ENCODE measurements at regions not wholly inside any gene's neighbourhood (a gene's known extent, or its start where the extent isn't known, plus 50 kb on each side); places are given as distances from the start of the nearest gene placed in this dataset.
"Not testable (repeated sequence)": the region's sequence is repeated elsewhere in the genome, so short reads cannot be mapped to it uniquely, and the experiment has no call there.

GRCh38 chr21:35189077-35189863 is 140.2 kb upstream of the RUNX1 start (continued):
- TF ChIP-seq CTCF (IDR thresholded peaks at IDR 0.05) (no peak), MEF2A (IDR thresholded peaks at IDR 0.05; ENCODE audit: borderline replicate concordance, low read depth) (0 out of 2 replicates have a peak, but pooled peaks have one; percentile 37), EP300 (IDR thresholded peaks at IDR 0.05; ENCODE audit: borderline replicate concordance in 1 of 2, low read depth in 1 of 2, low read length in 1 of 2) (peak in 1 of 2 experiments; percentile 87; a peak in 2 of 4 replicates)

- CTCF ChIA-PET; H2AFZ ChIP-seq (ENCODE audit: low read depth); H3K4me2 ChIP-seq; DNase-seq; H3K9ac ChIP-seq; H3F3A ChIP-seq (replicated peaks; ENCODE audit: insufficient read depth); H3K9me2 ChIP-seq; H3K4me1 ChIP-seq (ENCODE audit: control insufficient read depth in 1 of 2, insufficient read depth in 2 of 2, low read depth in 1 of 2, low read length in 1 of 2); H3K79me2 ChIP-seq (ENCODE audit: insufficient read depth); H3K9me3 ChIP-seq; H3K27me3 ChIP-seq (ENCODE audit: insufficient read depth); H3K36me3 ChIP-seq (replicated peaks in 1 of 2; ENCODE audit: control insufficient read depth in 1 of 2, insufficient read depth in 2 of 2, low read length in 1 of 2); POLR2A ChIA-PET; H3K4me3 ChIP-seq (ENCODE audit: low read depth in 2 of 2, low read length in 1 of 2); H3K27ac ChIP-seq (ENCODE audit: low read depth in 2 of 2, low read length in 1 of 2); H4K20me1 ChIP-seq (ENCODE audit: insufficient read depth): not testable (repeated sequence)
- WGBS (ENCODE audit: low lambda C conversion rate): 19% methylated on average over 2 of the region's 2 CpGs
These were observed 134.3 kb upstream of the RUNX1 start for GRCh38 chr21:35183389-35183788.

GRCh38 chr21:35179990-35180540 is 131.0 kb upstream of the RUNX1 start:
- no peak for DNase-seq
- CTCF ChIA-PET: no interaction called here
- H3K27ac ChIP-seq (ENCODE audit: low read depth in 2 of 2, low read length in 1 of 2): no peak overlapping the region
- H2AFZ ChIP-seq (ENCODE audit: low read depth): no peak overlapping the region
- no peaks in the 10 kb centered on the region; a peak in 1 of 4 replicates for H3K4me1 ChIP-seq (ENCODE audit: control insufficient read depth in 1 of 2, insufficient read depth in 2 of 2, low read depth in 1 of 2, low read length in 1 of 2)
- H3K27me3 ChIP-seq (ENCODE audit: insufficient read depth): no peaks in the 10 kb centered on the region
- no peaks in the 10 kb centered on the region for H4K20me1 ChIP-seq (ENCODE audit: insufficient read depth)
- POLR2A ChIA-PET: no interaction called here
- H3K36me3 ChIP-seq (replicated peaks in 1 of 2; ENCODE audit: control insufficient read depth in 1 of 2, insufficient read depth in 2 of 2, low read length in 1 of 2): no peaks in the 10 kb centered on the region
- H3K9me3 ChIP-seq: no peaks in the 10 kb centered on the region
- no peak overlapping the region for H3K4me3 ChIP-seq (ENCODE audit: low read depth in 2 of 2, low read length in 1 of 2)
- TF ChIP-seq EP300 (IDR thresholded peaks at IDR 0.05; ENCODE audit: borderline replicate concordance in 1 of 2, low read depth in 1 of 2, low read length in 1 of 2) (peak in 1 of 2 experiments; percentile 57; a peak in 2 of 4 replicates), TEAD4 (IDR thresholded peaks at IDR 0.05; ENCODE audit: borderline replicate concordance, insufficient read depth) (0 out of 2 replicates have a peak, but pooled peaks have one; percentile 22), MAX (IDR thresholded peaks at IDR 0.05; ENCODE audit: low read depth) (0 out of 2 replicates have a peak, but pooled peaks have one; percentile 11), NFIC (IDR thresholded peaks at IDR 0.05; ENCODE audit: borderline replicate concordance) (peak; percentile 70), SIN3A (IDR thresholded peaks at IDR 0.05; ENCODE audit: borderline replicate concordance, low read depth, low read length) (no peak), JUND (IDR thresholded peaks at IDR 0.05) (peak; percentile 65), TCF12 (IDR thresholded peaks at IDR 0.05) (peak; percentile 90), POLR2AphosphoS5 (IDR thresholded peaks at IDR 0.05; ENCODE audit: low read depth, low read length) (peak; percentile 30; the same call in 1 of the 2 replicates), PBX3 (IDR thresholded peaks at IDR 0.05) (0 out of 2 replicates have a peak, but pooled peaks have one; percentile 16), EZH2phosphoT487 (IDR thresholded peaks at IDR 0.05; ENCODE audit: borderline replicate concordance, low read depth) (no peak), FOXJ3 (CRISPR knock-in tag; IDR thresholded peaks at IDR 0.05) (no peak), FOSL2 (IDR thresholded peaks at IDR 0.05; ENCODE audit: borderline replicate concordance, low read depth) (peak; percentile 68)
- no peaks in the 10 kb centered on the region for H3K9me2 ChIP-seq
- no peaks in the 10 kb centered on the region for H3K79me2 ChIP-seq (ENCODE audit: insufficient read depth)
- H3K9ac ChIP-seq: no peak overlapping the region
- peaks cover 6% of the 10 kb centered on the region for H3F3A ChIP-seq (replicated peaks; ENCODE audit: insufficient read depth)
- H3K4me2 ChIP-seq: no peak overlapping the region
- WGBS (ENCODE audit: low lambda C conversion rate): 0% methylated on average over 1 of the region's 1 CpG

Data from SK-N-SH (cell line).